ENCODE measurements at regions not wholly inside any gene's neighbourhood (a gene's known extent, or its start where the extent isn't known, plus 50 kb on each side); places are given as distances from the start of the nearest gene placed in this dataset.
A peak's percentile ranks its signal among the peaks of the same experiment; 100 is the strongest.

GRCh38 chr11:106236295-106236694 lies 158.8 kb downstream of the AASDHPPT start:
- H3K4me3 ChIP-seq (replicated peaks in 1 of 4; ENCODE audit: control extremely low read depth in 1 of 4, insufficient read depth in 1 of 4, low read depth in 3 of 4, low read length in 4 of 4): no peak overlapping the region

GRCh38 chr11:106238704-106239360 lies 161.4 kb downstream of the AASDHPPT start:
- Histone ChIP-seq H4K20me1 (ENCODE audit: control insufficient read depth, extremely low read depth, insufficient read depth, low read length) (no peaks in the 10 kb centered on the region), H3K4me1 (ENCODE audit: control insufficient read depth, extremely low read depth, insufficient read depth, low read length) (no peaks in the 10 kb centered on the region), H3K27me3 (ENCODE audit: control insufficient read depth, insufficient read depth, low read length) (no peaks in the 10 kb centered on the region), H3K36me3 (ENCODE audit: control insufficient read depth, insufficient read depth, low read length) (no peaks in the 10 kb centered on the region), H3K4me3 (replicated peaks in 1 of 4; ENCODE audit: control extremely low read depth in 1 of 4, insufficient read depth in 1 of 4, low read depth in 3 of 4, low read length in 4 of 4) (no peak overlapping the region), H3K9me3 (ENCODE audit: control insufficient read depth, insufficient read depth, low read depth, low read length) (no peaks in the 10 kb centered on the region), H3K9ac (ENCODE audit: insufficient read depth, low read length) (no peak overlapping the region), H2AFZ (ENCODE audit: low read length) (no peak overlapping the region), H3K4me2 (ENCODE audit: extremely low read depth, insufficient read depth, low read length) (no peak overlapping the region), H3K27ac (ENCODE audit: insufficient read depth, low read length) (no peak overlapping the region), H3K79me2 (ENCODE audit: control insufficient read depth, insufficient read depth, low read length) (no peaks in the 10 kb centered on the region)
- no peak for TF ChIP-seq CTCF (conservative IDR thresholded peaks at IDR 0.05 in 1 of 2, IDR thresholded peaks at IDR 0.05 in 1 of 2; ENCODE audit: low read depth in 1 of 2, low read length in 2 of 2)
- no peak for TF ChIP-seq EZH2 (IDR thresholded peaks at IDR 0.05; ENCODE audit: low read length, missing control alignments)
- DNase-seq (ENCODE audit: low read depth in 2 of 2): peak in 1 of 2 donors; percentile 14

More at GRCh38 chr11:106236295-106236694, 158.8 kb downstream of the AASDHPPT start:
- H3K27me3 ChIP-seq (ENCODE audit: control insufficient read depth, insufficient read depth, low read length): no peaks in the 10 kb centered on the region
- no peaks in the 10 kb centered on the region for H3K36me3 ChIP-seq (ENCODE audit: control insufficient read depth, insufficient read depth, low read length)
- H3K9ac ChIP-seq (ENCODE audit: insufficient read depth, low read length): no peak overlapping the region
- H2AFZ ChIP-seq (ENCODE audit: low read length): no peak overlapping the region
- no peak for TF ChIP-seq CTCF (conservative IDR thresholded peaks at IDR 0.05 in 1 of 2, IDR thresholded peaks at IDR 0.05 in 1 of 2; ENCODE audit: low read depth in 1 of 2, low read length in 2 of 2)
- no peak for TF ChIP-seq EZH2 (IDR thresholded peaks at IDR 0.05; ENCODE audit: low read length, missing control alignments)
- H3K4me2 ChIP-seq (ENCODE audit: extremely low read depth, insufficient read depth, low read length): no peak overlapping the region
- no peaks in the 10 kb centered on the region for H3K4me1 ChIP-seq (ENCODE audit: control insufficient read depth, extremely low read depth, insufficient read depth, low read length)
- no peaks in the 10 kb centered on the region for H3K79me2 ChIP-seq (ENCODE audit: control insufficient read depth, insufficient read depth, low read length)
- no peaks in the 10 kb centered on the region for H4K20me1 ChIP-seq (ENCODE audit: control insufficient read depth, extremely low read depth, insufficient read depth, low read length)
- no peaks in the 10 kb centered on the region for H3K9me3 ChIP-seq (ENCODE audit: control insufficient read depth, insufficient read depth, low read depth, low read length)
- DNase-seq (ENCODE audit: low read depth in 2 of 2): no peak
- no peak overlapping the region for H3K27ac ChIP-seq (ENCODE audit: insufficient read depth, low read length)

- no peaks in the 10 kb centered on the region for H3K4me1 ChIP-seq (ENCODE audit: control insufficient read depth, extremely low read depth, insufficient read depth, low read length)
- no peak overlapping the region for H3K27ac ChIP-seq (ENCODE audit: insufficient read depth, low read length)
- no peaks in the 10 kb centered on the region for H4K20me1 ChIP-seq (ENCODE audit: control insufficient read depth, extremely low read depth, insufficient read depth, low read length)
- H3K9me3 ChIP-seq (ENCODE audit: control insufficient read depth, insufficient read depth, low read depth, low read length): no peaks in the 10 kb centered on the region
- no peak overlapping the region for H2AFZ ChIP-seq (ENCODE audit: low read length)
- no peak for TF ChIP-seq EZH2 (IDR thresholded peaks at IDR 0.05; ENCODE audit: low read length, missing control alignments)
- TF ChIP-seq CTCF (conservative IDR thresholded peaks at IDR 0.05 in 1 of 2, IDR thresholded peaks at IDR 0.05 in 1 of 2; ENCODE audit: low read depth in 1 of 2, low read length in 2 of 2): no peak
- H3K4me3 ChIP-seq (replicated peaks in 1 of 4; ENCODE audit: control extremely low read depth in 1 of 4, insufficient read depth in 1 of 4, low read depth in 3 of 4, low read length in 4 of 4): no peak overlapping the region
- no peaks in the 10 kb centered on the region for H3K36me3 ChIP-seq (ENCODE audit: control insufficient read depth, insufficient read depth, low read length)
- H3K4me2 ChIP-seq (ENCODE audit: extremely low read depth, insufficient read depth, low read length): no peak overlapping the region
- no peaks in the 10 kb centered on the region for H3K27me3 ChIP-seq (ENCODE audit: control insufficient read depth, insufficient read depth, low read length)
- H3K9ac ChIP-seq (ENCODE audit: insufficient read depth, low read length): no peak overlapping the region
- no peaks in the 10 kb centered on the region for H3K79me2 ChIP-seq (ENCODE audit: control insufficient read depth, insufficient read depth, low read length)
- DNase-seq (ENCODE audit: low read depth in 2 of 2): no peak
Observed at GRCh38 chr11:106241601-106242257, 164.3 kb downstream of the AASDHPPT start.
